ENCODE measurements at regions not wholly inside any gene's neighbourhood (a gene's known extent, or its start where the extent isn't known, plus 50 kb on each side); places are given as distances from the start of the nearest gene placed in this dataset.

GRCh38 chr5:57833489-57833888, 350.9 kb upstream of the ACTBL2 start:
- TF ChIP-seq TAF1 (IDR thresholded peaks at IDR 0.05; ENCODE audit: low read depth, low read length) (no peak), POU2F2 (IDR thresholded peaks at IDR 0.05; ENCODE audit: low read depth, low read length) (no peak), SPI1 (IDR thresholded peaks at IDR 0.05; ENCODE audit: low read depth, low read length) (no peak), POLR2AphosphoS5 (IDR thresholded peaks at IDR 0.05; ENCODE audit: low read depth, low read length) (no peak), PAX5 (IDR thresholded peaks at IDR 0.05; ENCODE audit: insufficient read depth, low read length, severe bottlenecking) (no peak), POLR2A (IDR thresholded peaks at IDR 0.05; ENCODE audit: low read depth, low read length) (no peak)
- no peak for DNase-seq (ENCODE audit: insufficient read length, low spot score)
- no peak for FAIRE-seq

- no peak for FAIRE-seq
- TF ChIP-seq TAF1 (IDR thresholded peaks at IDR 0.05; ENCODE audit: low read depth, low read length), result no peak
- no peak for TF ChIP-seq SPI1 (IDR thresholded peaks at IDR 0.05; ENCODE audit: low read depth, low read length)
- no peak for TF ChIP-seq PAX5 (IDR thresholded peaks at IDR 0.05; ENCODE audit: insufficient read depth, low read length, severe bottlenecking)
- TF ChIP-seq POU2F2 (IDR thresholded peaks at IDR 0.05; ENCODE audit: low read depth, low read length), result no peak
- TF ChIP-seq POLR2AphosphoS5 (IDR thresholded peaks at IDR 0.05; ENCODE audit: low read depth, low read length), result no peak
- no peak for DNase-seq (ENCODE audit: insufficient read length, low spot score)
These were observed 350.3 kb upstream of the ACTBL2 start for GRCh38 chr5:57832875-57833274.

DNA sequence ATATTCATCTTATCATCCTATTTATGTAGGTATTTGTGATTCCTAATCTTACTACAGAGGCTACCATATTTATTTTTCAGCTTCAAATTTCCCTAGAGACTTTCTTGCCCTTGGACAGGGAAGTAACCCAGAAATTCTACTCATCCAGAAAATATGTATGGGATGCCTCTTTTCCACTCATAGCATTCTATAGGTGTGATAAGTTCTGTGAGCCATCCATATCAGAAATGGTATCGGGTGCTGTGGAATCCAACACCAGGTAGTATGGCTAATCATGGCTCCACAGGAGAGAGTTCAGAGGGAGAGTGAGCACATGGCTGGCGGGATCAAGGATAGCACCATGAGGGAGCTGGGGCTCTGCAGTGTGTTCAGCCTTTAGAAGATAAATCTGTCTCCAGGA, 349.3 kb upstream of the ACTBL2 start:
- TF ChIP-seq POLR2AphosphoS5 (IDR thresholded peaks at IDR 0.05; ENCODE audit: low read depth, low read length), result no peak
- no peak for TF ChIP-seq SPI1 (IDR thresholded peaks at IDR 0.05; ENCODE audit: low read depth, low read length)
- no peak for TF ChIP-seq POU2F2 (IDR thresholded peaks at IDR 0.05; ENCODE audit: low read depth, low read length)
- FAIRE-seq (no peak), DNase-seq (ENCODE audit: insufficient read length, low spot score) (no peak)

DNA sequence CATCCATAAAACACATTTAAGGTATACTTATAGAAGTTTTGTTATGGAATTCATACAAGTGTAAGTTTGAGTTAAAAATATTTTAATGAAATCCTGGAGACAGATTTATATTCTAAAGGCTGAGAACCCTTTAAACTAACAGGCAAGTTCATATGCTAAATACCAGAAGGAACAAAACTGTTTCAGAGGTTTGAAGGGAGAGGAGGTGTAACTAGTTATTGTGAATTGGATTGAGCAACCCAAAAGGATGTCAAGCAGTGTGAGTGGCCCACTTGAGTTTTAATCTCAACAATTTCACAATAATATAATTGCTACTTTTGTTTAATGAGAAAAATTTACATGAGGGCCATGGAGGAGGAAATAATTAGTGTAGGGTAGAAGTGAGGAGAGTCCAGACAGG, 348.5 kb upstream of the ACTBL2 start:
- FAIRE-seq, result no peak
- no peak for TF ChIP-seq POU2F2 (IDR thresholded peaks at IDR 0.05; ENCODE audit: low read depth, low read length)
- TF ChIP-seq TAF1 (IDR thresholded peaks at IDR 0.05; ENCODE audit: low read depth, low read length), result no peak
- TF ChIP-seq PAX5 (IDR thresholded peaks at IDR 0.05; ENCODE audit: insufficient read depth, low read length, severe bottlenecking), result no peak
- no peak for TF ChIP-seq POLR2A (IDR thresholded peaks at IDR 0.05; ENCODE audit: low read depth, low read length)
- no peak for TF ChIP-seq POLR2AphosphoS5 (IDR thresholded peaks at IDR 0.05; ENCODE audit: low read depth, low read length)
- TF ChIP-seq SPI1 (IDR thresholded peaks at IDR 0.05; ENCODE audit: low read depth, low read length), result no peak

DNA sequence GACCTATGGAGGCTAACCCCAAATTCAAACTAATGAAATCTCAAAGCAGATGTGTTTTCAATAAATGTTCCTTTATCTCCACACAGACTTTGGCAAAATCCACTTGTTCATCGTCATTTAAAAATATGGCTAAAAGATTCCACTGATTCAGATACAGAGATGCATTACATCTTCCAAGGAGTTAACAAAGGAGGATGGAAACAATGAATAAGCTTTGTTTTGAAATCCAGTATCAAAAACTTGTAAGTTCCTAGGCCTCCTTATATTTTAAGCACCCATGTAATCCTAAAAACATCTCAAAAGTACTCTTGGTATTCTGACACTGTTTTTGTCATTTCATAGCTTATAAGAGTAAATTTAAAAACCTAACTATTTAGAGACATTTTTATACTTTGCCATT, 345.6 kb upstream of the ACTBL2 start:
- no peak for TF ChIP-seq TAF1 (IDR thresholded peaks at IDR 0.05; ENCODE audit: low read depth, low read length)
- no peak for TF ChIP-seq PAX5 (IDR thresholded peaks at IDR 0.05; ENCODE audit: insufficient read depth, low read length, severe bottlenecking)
- TF ChIP-seq POLR2A (IDR thresholded peaks at IDR 0.05; ENCODE audit: low read depth, low read length), result no peak
- no peak for TF ChIP-seq POU2F2 (IDR thresholded peaks at IDR 0.05; ENCODE audit: low read depth, low read length)
- no peak for TF ChIP-seq SPI1 (IDR thresholded peaks at IDR 0.05; ENCODE audit: low read depth, low read length)
- no peak for TF ChIP-seq POLR2AphosphoS5 (IDR thresholded peaks at IDR 0.05; ENCODE audit: low read depth, low read length)
- FAIRE-seq (no peak), DNase-seq (ENCODE audit: insufficient read length, low spot score) (no peak)

More for the DNA sequence above, 348.5 kb upstream of the ACTBL2 start:
- DNase-seq (ENCODE audit: insufficient read length, low spot score), result no peak

DNA sequence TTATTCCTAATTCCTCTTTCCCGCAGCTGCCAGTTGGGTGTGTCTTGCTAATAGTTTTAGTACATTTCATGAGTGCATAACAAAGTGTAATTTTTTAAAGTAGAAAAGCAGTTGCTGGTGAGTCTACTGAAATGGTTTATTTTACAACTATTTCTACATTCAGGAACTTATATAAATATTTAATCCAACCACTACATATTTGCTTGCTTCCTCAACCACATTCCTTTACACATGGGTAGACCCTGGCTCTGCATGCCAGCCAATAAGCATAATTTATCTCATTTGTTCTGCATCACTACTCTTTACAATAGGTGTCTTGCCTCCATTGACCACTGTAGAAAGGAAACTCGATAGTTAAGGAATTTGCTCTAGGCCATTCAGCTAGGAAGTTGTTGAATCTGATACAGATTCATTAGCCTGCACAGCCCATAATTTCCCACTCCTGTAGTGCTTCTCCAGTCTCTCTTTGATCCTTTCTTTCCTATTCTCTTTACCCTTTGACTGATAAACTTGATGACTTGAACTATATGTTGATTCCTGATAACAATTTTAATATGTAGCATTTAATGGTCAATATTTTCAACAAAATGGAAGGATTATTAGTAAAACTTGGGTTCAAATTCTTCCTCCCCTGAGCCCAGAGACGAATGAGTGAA, 342.5 kb upstream of the ACTBL2 start:
- TF ChIP-seq SPI1 (IDR thresholded peaks at IDR 0.05; ENCODE audit: low read depth, low read length) (no peak), TAF1 (IDR thresholded peaks at IDR 0.05; ENCODE audit: low read depth, low read length) (no peak), POLR2A (IDR thresholded peaks at IDR 0.05; ENCODE audit: low read depth, low read length) (no peak), PAX5 (IDR thresholded peaks at IDR 0.05; ENCODE audit: insufficient read depth, low read length, severe bottlenecking) (no peak), POU2F2 (IDR thresholded peaks at IDR 0.05; ENCODE audit: low read depth, low read length) (no peak), POLR2AphosphoS5 (IDR thresholded peaks at IDR 0.05; ENCODE audit: low read depth, low read length) (no peak)
- DNase-seq (ENCODE audit: insufficient read length, low spot score) (no peak), FAIRE-seq (no peak)

DNA sequence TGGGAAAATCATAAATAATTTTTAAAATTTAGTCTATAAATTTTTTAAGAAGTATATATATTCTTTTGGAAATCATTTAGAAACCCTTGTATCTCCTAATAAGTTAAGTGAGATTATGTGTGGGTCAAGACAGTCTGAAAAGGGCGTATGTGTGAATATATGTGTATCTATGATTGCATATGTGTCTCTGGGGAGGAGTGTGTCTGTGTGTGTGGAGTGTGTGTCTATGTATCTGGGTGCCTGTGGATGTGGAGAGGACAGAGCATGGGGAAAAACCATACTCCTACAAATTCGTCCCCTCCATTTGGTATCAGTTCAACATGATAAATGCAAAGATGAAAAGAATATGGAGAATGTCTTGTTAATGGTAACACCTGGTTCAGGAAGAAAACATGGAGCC, 342.0 kb upstream of the ACTBL2 start:
- no peak for DNase-seq (ENCODE audit: insufficient read length, low spot score)
- FAIRE-seq, result no peak
- TF ChIP-seq POLR2AphosphoS5 (IDR thresholded peaks at IDR 0.05; ENCODE audit: low read depth, low read length), result no peak

DNA sequence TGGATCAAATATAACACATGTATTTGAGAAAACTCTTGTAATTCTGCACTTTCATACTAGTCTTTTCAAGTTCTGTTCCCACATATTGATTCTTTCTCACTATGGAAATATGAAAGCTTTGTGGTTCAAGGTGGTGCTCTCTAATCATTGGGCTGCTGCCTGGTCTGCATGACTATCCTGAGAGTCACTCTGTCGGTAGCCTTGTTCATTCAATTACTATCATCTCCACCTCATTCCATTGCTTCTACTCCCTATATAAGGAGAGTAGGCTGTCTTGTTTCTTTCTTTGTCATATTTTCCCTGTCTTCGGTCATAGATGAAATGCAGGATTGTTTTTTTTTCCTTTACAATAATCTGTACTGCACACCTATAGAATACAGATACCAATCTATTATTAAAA, 341.4 kb upstream of the ACTBL2 start:
- DNase-seq (ENCODE audit: insufficient read length, low spot score) (no peak), FAIRE-seq (no peak)
- TF ChIP-seq TAF1 (IDR thresholded peaks at IDR 0.05; ENCODE audit: low read depth, low read length) (no peak), PAX5 (IDR thresholded peaks at IDR 0.05; ENCODE audit: insufficient read depth, low read length, severe bottlenecking) (no peak), POU2F2 (IDR thresholded peaks at IDR 0.05; ENCODE audit: low read depth, low read length) (no peak), SPI1 (IDR thresholded peaks at IDR 0.05; ENCODE audit: low read depth, low read length) (no peak), POLR2A (IDR thresholded peaks at IDR 0.05; ENCODE audit: low read depth, low read length) (no peak), POLR2AphosphoS5 (IDR thresholded peaks at IDR 0.05; ENCODE audit: low read depth, low read length) (no peak)

GRCh38 chr5:57822651-57823050, 340.0 kb upstream of the ACTBL2 start:
- DNase-seq (ENCODE audit: insufficient read length, low spot score) (no peak), FAIRE-seq (no peak)
- TF ChIP-seq POLR2AphosphoS5 (IDR thresholded peaks at IDR 0.05; ENCODE audit: low read depth, low read length) (no peak), POU2F2 (IDR thresholded peaks at IDR 0.05; ENCODE audit: low read depth, low read length) (no peak), TAF1 (IDR thresholded peaks at IDR 0.05; ENCODE audit: low read depth, low read length) (no peak), POLR2A (IDR thresholded peaks at IDR 0.05; ENCODE audit: low read depth, low read length) (no peak), PAX5 (IDR thresholded peaks at IDR 0.05; ENCODE audit: insufficient read depth, low read length, severe bottlenecking) (no peak), SPI1 (IDR thresholded peaks at IDR 0.05; ENCODE audit: low read depth, low read length) (no peak)

GRCh38 chr5:57818397-57818796, 335.8 kb upstream of the ACTBL2 start:
- DNase-seq (ENCODE audit: insufficient read length, low spot score), result no peak
- no peak for TF ChIP-seq POLR2A (IDR thresholded peaks at IDR 0.05; ENCODE audit: low read depth, low read length)
- TF ChIP-seq POLR2AphosphoS5 (IDR thresholded peaks at IDR 0.05; ENCODE audit: low read depth, low read length), result no peak
- TF ChIP-seq POU2F2 (IDR thresholded peaks at IDR 0.05; ENCODE audit: low read depth, low read length), result no peak
- no peak for TF ChIP-seq SPI1 (IDR thresholded peaks at IDR 0.05; ENCODE audit: low read depth, low read length)
- no peak for TF ChIP-seq PAX5 (IDR thresholded peaks at IDR 0.05; ENCODE audit: insufficient read depth, low read length, severe bottlenecking)
- FAIRE-seq, result no peak
